GM23338 (cell line): ENCODE measurements at regions not wholly inside any gene's neighbourhood (a gene's known extent, or its start where the extent isn't known, plus 50 kb on each side); places are given as distances from the start of the nearest gene placed in this dataset.

ENCODE experiments used
- ATAC-seq: fragments of 200-7000 bp; cut with Tn5 transposase; 3 replicates; pipeline ENCODE4 v1.9.1; 2020
- DNase-seq: peaks from one replicate; pipeline ENCODE4 v3.0.0-alpha.2; 2015; ENCODE audit warnings: low spot score
- H2AFZ ChIP-seq: fragments of 200-600 bp; sonication (generic); 2 replicates; pipeline ENCODE4 v1.8.0; 2016; ENCODE audit warnings: antibody characterized with exemption, mild to moderate bottlenecking, moderate library complexity
- H3F3A ChIP-seq: fragments of 200-600 bp; sonication (generic); replicated peaks from 2 replicates; pipeline ENCODE4 v1.8.0; 2017; ENCODE audit warnings: antibody characterized with exemption, mixed run types, low read depth
- H3K27ac ChIP-seq: fragments of 200-600 bp; sonication (generic); 2 replicates; pipeline ENCODE4 v1.6.1; 2016; ENCODE audit warnings: low read depth
- H3K27me3 ChIP-seq: fragments of 200-600 bp; sonication (generic); 2 replicates; pipeline ENCODE4 v1.8.0; 2016; ENCODE audit warnings: mild to moderate bottlenecking, mixed run types, moderate library complexity; ENCODE audit not compliant: insufficient read depth
- H3K36me3 ChIP-seq: fragments of 200-600 bp; sonication (generic); 2 replicates; pipeline ENCODE4 v1.8.0; 2016; ENCODE audit warnings: mild to moderate bottlenecking; ENCODE audit not compliant: insufficient read depth
- H3K4me1 ChIP-seq: fragments of 200-600 bp; sonication (generic); 2 replicates; pipeline ENCODE4 v1.8.0; 2016; ENCODE audit warnings: mild to moderate bottlenecking, moderate library complexity; ENCODE audit not compliant: insufficient read depth
- H3K4me2 ChIP-seq: fragments of 200-600 bp; sonication (generic); 2 replicates; pipeline ENCODE4 v1.7.1; 2017; ENCODE audit warnings: mixed run types
- H3K4me3 ChIP-seq: fragments of 200-600 bp; sonication (generic); 2 replicates; pipeline ENCODE4 v1.6.1; 2016; ENCODE audit warnings: mixed run types
- H3K79me2 ChIP-seq: fragments of 200-600 bp; sonication (generic); replicated peaks from 2 replicates; pipeline ENCODE4 v1.8.0; 2017; ENCODE audit warnings: mild to moderate bottlenecking; ENCODE audit not compliant: insufficient read depth
- H3K9me2 ChIP-seq: fragments of 200-600 bp; sonication (generic); 2 replicates; pipeline ENCODE4 v1.8.0; 2017; ENCODE audit not compliant: insufficient read depth
- H4K20me1 ChIP-seq: fragments of 200-600 bp; sonication (generic); replicated peaks from 2 replicates; pipeline ENCODE4 v1.8.0; 2017; ENCODE audit warnings: mild to moderate bottlenecking; ENCODE audit not compliant: insufficient read depth
- H3K27ac Mint-ChIP-seq: 2 replicates; pipeline ENCODE4 v1.8.0; 2020; ENCODE audit warnings: inconsistent platforms, mild to moderate bottlenecking, moderate library complexity, mixed read lengths
- H3K27me3 Mint-ChIP-seq: 3 replicates; pipeline ENCODE4 v1.8.0; 2022; ENCODE audit warnings: low read depth, mild to moderate bottlenecking, moderate library complexity, mixed read lengths, inconsistent platforms; ENCODE audit not compliant: insufficient read depth, poor library complexity
- H3K36me3 Mint-ChIP-seq: 3 replicates; pipeline ENCODE4 v1.8.0; 2021; ENCODE audit warnings: low read depth, mild to moderate bottlenecking, inconsistent platforms, moderate library complexity, mixed read lengths
- H3K4me1 Mint-ChIP-seq: 3 replicates; pipeline ENCODE4 v1.8.0; 2020; ENCODE audit warnings: mild to moderate bottlenecking, inconsistent platforms, mixed read lengths
- H3K4me3 Mint-ChIP-seq: 3 replicates; pipeline ENCODE4 v1.8.0; 2021; ENCODE audit warnings: moderate library complexity, mild to moderate bottlenecking, inconsistent platforms, mixed read lengths
- H3K9me3 Mint-ChIP-seq: 3 replicates; pipeline ENCODE4 v1.8.0; 2020; ENCODE audit warnings: moderate library complexity, mild to moderate bottlenecking, inconsistent platforms, mixed read lengths
- CREB1 ChIP-seq: fragments of 250-450 bp; sonication (Bioruptor Pico); IDR thresholded peaks from 2 replicates; pipeline ENCODE4 v1.5.0; 2020; ENCODE audit warnings: low read depth, mild to moderate bottlenecking, moderate library complexity
- EZH2 ChIP-seq: fragments of 200-600 bp; sonication (generic); IDR thresholded peaks from one replicate; pipeline ENCODE4 v1.8.0; 2017; ENCODE audit warnings: antibody characterized with exemption, mild to moderate bottlenecking, low read depth; ENCODE audit not compliant: unreplicated experiment
- EZH2phosphoT487 ChIP-seq: fragments of 200-600 bp; sonication (generic); IDR thresholded peaks from one replicate; pipeline ENCODE4 v1.8.1; 2018; ENCODE audit warnings: antibody characterized with exemption; ENCODE audit not compliant: unreplicated experiment
- JUNB ChIP-seq: IDR thresholded peaks from one replicate; pipeline ENCODE4 v1.6.1; 2016; ENCODE audit warnings: antibody characterized with exemption; ENCODE audit not compliant: unreplicated experiment
- NANOG ChIP-seq: IDR thresholded peaks from 2 replicates; pipeline ENCODE4 v1.6.1; 2016; ENCODE audit warnings: antibody characterized with exemption, borderline replicate concordance
- STAT1 ChIP-seq: IDR thresholded peaks from one replicate; pipeline ENCODE4 v1.6.1; 2016; ENCODE audit warnings: antibody characterized with exemption; ENCODE audit not compliant: unreplicated experiment
- ZNF462 ChIP-seq: fragments of 250-450 bp; sonication (Bioruptor Pico); IDR thresholded peaks from 2 replicates; pipeline ENCODE4 v1.5.0; 2020; ENCODE audit warnings: mild to moderate bottlenecking, moderate library complexity
- TF ChIP-seq, protein P1 (sequence below): IDR thresholded peaks from 2 replicates; pipeline ENCODE4 v1.6.1; 2016; ENCODE audit warnings: antibody characterized with exemption
- TF ChIP-seq, protein P2 (sequence below): IDR thresholded peaks from one replicate; pipeline ENCODE4 v1.6.1; 2018; ENCODE audit warnings: antibody characterized with exemption; ENCODE audit not compliant: unreplicated experiment

DNA sequence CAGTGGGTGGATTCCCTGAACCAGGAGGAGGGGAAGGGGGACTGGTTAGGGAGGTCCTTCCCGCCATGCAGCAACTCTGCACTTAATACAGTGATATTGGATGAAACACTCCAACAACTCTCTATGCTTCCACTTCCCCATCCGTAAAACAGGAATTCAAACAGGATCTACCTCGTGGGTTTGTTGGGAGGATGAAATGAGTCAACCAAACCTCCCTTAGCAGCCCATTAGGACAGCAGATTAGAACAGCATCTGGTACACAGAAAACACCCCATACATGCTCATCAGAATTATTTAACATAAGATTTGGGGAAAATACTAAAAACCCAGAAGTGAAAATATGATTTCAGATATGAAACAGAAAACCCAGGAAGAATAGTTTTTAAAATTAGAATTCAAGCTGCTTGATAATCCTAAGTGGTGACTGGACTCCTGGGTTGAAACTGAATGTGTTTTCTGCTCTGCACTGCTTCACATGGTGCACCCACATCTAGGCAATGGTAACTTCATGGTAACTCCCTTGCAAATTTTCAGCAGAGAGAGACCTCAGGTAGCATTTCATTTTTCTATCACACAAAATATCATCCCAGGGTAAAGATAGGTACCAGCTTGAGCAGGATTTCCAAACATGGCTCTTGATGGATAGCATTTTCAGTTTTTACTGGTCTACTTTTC, 326.8 kb upstream of the FRG2C start:
- H3K79me2 ChIP-seq = no peaks in the 10 kb centered on the region
- peaks cover 3% of the 10 kb centered on the region; the same call in 2 of the 3 replicates for H3K9me3 Mint-ChIP-seq
- no peaks in the 10 kb centered on the region for H3K36me3 ChIP-seq
- no peak overlapping the region for H3K4me2 ChIP-seq
- ATAC-seq (no peak), DNase-seq (no peak)
- no peaks in the 10 kb centered on the region for H4K20me1 ChIP-seq
- H3F3A ChIP-seq = no peaks in the 10 kb centered on the region
- H3K4me3 Mint-ChIP-seq = no peak overlapping the region
- no peak overlapping the region for H3K27ac ChIP-seq
- H3K4me3 ChIP-seq = no peak overlapping the region
- H3K4me1 ChIP-seq = no peaks in the 10 kb centered on the region
- H3K27ac Mint-ChIP-seq = no peak overlapping the region
- peaks cover 9% of the 10 kb centered on the region for H3K27me3 Mint-ChIP-seq
- peaks cover 7% of the 10 kb centered on the region; the same call in 2 of the 3 replicates for H3K4me1 Mint-ChIP-seq
- no peak overlapping the region for H2AFZ ChIP-seq
- TF ChIP-seq JUNB (no peak), EZH2 (no peak), CREB1 (CRISPR knock-in tag) (no peak)
- TF ChIP-seq, protein P1, sequence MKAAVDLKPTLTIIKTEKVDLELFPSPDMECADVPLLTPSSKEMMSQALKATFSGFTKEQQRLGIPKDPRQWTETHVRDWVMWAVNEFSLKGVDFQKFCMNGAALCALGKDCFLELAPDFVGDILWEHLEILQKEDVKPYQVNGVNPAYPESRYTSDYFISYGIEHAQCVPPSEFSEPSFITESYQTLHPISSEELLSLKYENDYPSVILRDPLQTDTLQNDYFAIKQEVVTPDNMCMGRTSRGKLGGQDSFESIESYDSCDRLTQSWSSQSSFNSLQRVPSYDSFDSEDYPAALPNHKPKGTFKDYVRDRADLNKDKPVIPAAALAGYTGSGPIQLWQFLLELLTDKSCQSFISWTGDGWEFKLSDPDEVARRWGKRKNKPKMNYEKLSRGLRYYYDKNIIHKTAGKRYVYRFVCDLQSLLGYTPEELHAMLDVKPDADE = no peak
- H3K9me2 ChIP-seq = no peaks in the 10 kb centered on the region
- no peaks in the 10 kb centered on the region for H3K36me3 Mint-ChIP-seq
- no peaks in the 10 kb centered on the region for H3K27me3 ChIP-seq

DNA sequence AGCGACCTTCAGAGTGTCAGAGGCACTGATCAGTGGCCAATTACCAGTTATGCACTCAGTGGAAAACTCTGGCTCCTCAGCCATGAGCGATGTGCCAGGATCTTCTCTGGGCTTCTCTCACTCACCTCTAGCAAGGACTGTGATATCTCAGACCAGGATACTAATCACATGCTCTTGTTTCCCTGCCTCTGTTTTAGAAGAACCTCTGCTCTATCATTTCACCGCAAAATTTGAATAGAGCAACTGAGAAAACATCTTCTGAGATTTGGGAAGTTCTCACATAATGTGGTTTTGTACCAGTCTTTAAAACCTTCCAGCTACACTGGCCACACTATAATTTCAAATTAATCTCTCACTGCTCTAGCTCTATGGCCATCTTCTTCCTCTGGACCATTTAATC, 325.8 kb upstream of the FRG2C start:
- Mint-ChIP-seq H3K4me3 (no peak overlapping the region), H3K36me3 (no peaks in the 10 kb centered on the region), H3K9me3 (peaks cover 3% of the 10 kb centered on the region; the same call in 2 of the 3 replicates), H3K27me3 (peaks cover 9% of the 10 kb centered on the region), H3K27ac (no peak overlapping the region), H3K4me1 (peaks cover 7% of the 10 kb centered on the region; the same call in 2 of the 3 replicates)
- DNase-seq (no peak), ATAC-seq (no peak)
- Histone ChIP-seq H3K4me1 (no peaks in the 10 kb centered on the region), H3K27me3 (no peaks in the 10 kb centered on the region), H3K4me2 (no peak overlapping the region), H3F3A (no peaks in the 10 kb centered on the region), H3K4me3 (no peak overlapping the region), H3K79me2 (no peaks in the 10 kb centered on the region), H3K9me2 (no peaks in the 10 kb centered on the region), H3K36me3 (no peaks in the 10 kb centered on the region), H3K27ac (no peak overlapping the region), H4K20me1 (no peaks in the 10 kb centered on the region), H2AFZ (no peak overlapping the region)
- TF ChIP-seq, protein P2, sequence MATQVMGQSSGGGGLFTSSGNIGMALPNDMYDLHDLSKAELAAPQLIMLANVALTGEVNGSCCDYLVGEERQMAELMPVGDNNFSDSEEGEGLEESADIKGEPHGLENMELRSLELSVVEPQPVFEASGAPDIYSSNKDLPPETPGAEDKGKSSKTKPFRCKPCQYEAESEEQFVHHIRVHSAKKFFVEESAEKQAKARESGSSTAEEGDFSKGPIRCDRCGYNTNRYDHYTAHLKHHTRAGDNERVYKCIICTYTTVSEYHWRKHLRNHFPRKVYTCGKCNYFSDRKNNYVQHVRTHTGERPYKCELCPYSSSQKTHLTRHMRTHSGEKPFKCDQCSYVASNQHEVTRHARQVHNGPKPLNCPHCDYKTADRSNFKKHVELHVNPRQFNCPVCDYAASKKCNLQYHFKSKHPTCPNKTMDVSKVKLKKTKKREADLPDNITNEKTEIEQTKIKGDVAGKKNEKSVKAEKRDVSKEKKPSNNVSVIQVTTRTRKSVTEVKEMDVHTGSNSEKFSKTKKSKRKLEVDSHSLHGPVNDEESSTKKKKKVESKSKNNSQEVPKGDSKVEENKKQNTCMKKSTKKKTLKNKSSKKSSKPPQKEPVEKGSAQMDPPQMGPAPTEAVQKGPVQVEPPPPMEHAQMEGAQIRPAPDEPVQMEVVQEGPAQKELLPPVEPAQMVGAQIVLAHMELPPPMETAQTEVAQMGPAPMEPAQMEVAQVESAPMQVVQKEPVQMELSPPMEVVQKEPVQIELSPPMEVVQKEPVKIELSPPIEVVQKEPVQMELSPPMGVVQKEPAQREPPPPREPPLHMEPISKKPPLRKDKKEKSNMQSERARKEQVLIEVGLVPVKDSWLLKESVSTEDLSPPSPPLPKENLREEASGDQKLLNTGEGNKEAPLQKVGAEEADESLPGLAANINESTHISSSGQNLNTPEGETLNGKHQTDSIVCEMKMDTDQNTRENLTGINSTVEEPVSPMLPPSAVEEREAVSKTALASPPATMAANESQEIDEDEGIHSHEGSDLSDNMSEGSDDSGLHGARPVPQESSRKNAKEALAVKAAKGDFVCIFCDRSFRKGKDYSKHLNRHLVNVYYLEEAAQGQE = no peak
- TF ChIP-seq JUNB (no peak), EZH2 (no peak), STAT1 (no peak), EZH2phosphoT487 (no peak), ZNF462 (no peak), NANOG (no peak)
- TF ChIP-seq, protein P1 = no peak
